HG03045 (cell line): ENCODE measurements at regions not wholly inside any gene's neighbourhood (a gene's known extent, or its start where the extent isn't known, plus 50 kb on each side); places are given as distances from the start of the nearest gene placed in this dataset.
"Not testable (repeated sequence)": the region's sequence is repeated elsewhere in the genome, so short reads cannot be mapped to it uniquely, and the experiment has no call there.

Experiments
- ATAC-seq: cut with Tn5 transposase; IDR thresholded peaks from one replicate; pipeline ENCODE4 v1.9.1; 2021; ENCODE audit warnings: mild to moderate bottlenecking, moderate library complexity; ENCODE audit not compliant: unreplicated experiment

DNA sequence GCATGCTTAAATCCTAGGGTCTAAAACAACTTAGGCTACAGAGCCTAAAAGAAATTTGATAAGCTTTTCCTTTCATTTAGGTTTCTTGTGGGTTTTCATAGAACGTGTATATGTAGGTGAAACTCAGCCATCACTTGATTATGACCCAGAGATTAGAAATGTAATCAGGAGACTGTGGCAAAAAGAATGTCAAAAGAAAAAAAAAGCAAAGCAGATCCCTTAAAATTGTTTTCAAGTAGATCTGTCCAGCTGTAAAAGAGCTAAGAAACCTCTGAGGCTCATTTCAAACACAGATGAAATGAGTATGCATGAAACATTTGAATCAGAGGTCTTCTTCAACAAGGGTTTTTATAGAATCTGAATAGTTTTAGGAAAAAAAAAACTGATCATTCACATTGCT lies 341.3 kb upstream of the PRDM1 start:
- no peak for ATAC-seq

DNA sequence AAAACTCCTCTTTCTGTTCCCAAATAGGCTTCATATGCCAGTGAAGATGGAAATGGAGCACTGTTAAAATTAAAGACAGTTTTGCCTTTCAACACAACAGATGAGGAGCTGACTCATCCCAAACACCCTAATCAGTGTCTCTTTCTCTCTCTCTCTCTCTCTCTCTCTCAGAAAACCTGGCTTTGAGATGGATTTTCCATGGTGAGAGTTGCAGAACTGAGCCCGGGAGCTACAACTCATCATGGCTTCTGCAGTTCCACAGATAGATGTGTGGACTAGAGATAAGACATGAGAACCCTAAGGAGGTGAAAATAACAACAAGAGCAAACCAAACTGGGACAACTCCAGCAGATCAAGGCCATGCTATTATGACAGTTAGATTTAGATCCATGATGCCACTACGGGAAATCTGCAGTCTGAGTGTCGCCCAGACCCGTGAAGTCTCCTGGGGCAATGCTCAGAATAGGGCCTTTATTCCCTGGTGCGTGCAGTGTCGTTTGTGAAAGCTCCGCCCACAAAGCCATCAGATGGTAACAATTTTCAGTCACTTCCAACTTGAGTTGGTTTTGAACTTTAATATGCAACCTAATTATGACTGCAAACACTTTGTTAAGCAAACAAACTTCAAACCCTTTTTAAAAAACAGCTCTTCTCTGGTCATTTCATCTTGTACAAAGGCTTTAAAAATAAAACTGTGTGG lies 338.2 kb upstream of the PREP start:
- no peak for ATAC-seq

DNA sequence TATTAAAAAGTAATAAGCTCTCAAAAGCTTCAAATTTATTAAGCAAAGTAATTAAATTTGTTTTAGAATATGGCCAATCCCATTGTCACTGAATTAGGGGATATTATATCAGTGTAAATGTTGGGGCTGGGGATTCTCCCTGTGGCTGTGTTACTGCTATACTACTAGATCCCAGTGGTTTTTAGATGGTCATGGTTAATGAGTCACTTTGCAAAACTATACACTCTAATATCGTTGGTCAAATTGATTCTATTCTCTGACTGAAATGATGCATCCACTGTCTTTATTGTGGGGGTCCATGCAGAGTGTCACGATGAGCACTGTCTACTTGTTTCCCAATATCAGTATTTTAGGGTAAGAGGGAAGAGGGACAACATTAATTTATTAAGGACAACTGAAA lies 336.9 kb upstream of the PREP start:
- ATAC-seq = no peak

DNA sequence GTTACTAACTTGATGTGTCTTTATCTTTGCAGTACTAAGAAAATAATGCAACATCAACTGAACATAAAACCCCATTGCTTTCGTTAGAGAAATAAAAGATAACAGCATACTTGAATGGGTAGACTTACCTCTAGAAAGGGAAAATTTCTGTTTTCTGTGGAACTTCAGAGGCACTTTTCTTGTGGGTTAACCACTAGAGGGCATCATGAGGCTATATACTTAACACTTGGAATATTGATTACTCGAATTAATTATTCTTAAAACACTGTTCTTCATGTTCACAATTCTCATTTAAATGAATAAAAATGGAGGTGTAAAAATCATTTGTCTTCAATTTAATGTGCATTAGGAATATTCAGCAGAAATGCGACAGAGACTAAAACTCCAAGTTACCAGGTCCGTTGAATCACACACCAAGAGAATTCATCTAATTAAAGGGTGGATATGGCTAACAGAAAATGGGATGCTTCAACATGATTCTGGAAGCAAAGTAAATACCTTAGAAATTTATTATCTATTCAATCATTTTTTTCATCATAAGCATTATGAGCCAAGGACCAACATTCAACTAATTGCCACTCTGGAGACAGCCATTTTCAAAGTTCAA lies 330.8 kb upstream of the PREP start:
- ATAC-seq = no peak

DNA sequence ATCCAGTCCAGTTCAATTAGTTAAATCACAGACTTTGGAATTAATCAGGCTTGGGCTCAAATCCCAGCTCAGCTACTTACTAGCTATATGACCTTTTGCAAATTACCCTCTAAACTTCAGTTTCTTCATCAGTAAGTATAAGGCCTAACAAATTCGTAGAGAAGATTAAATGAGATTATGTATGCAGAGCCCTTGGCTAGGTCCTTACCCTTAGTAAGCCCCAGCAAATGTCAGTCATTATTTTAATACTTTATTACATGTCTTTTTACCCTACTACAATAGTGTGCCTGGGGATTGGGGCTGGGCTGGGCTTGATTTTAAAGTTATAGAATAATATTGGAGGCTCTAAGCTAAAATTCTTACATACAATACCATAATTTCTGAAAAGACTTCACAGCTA lies 326.1 kb upstream of the PREP start:
- no peak for ATAC-seq

DNA sequence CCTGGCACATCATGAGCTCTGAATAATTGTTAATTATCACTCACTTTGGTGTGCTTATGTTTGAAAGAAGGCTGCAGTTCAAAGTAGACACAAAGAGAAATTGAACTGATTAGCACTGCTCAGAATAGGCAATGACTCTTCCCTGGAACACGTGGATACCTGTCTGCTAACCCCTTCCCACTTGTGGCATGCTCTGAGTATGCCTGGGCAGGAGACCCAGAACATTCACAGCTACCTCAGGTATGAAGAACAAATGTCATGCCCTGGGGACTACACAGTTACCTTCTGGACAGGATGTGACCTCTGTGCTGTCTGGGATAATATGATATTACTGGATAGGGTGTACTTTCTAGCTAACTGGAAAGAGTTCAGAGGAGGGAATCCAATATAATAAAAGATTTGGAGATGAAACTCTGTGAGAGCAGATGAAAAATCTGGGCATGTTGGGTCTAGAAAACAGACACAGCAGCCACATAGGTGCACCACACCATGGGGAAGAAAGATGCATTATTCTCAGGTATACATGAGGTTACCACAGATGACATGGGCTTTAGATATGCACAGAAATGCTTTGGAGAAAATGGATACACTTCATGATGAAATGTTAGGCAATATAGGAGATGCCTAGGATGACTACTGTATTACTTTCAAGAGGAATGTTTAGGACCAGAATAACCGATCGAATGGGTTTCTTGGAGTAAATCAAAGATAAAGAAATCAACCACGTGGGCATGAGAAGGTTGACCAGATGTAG lies 324.2 kb upstream of the PREP start:
- no peak for ATAC-seq

DNA sequence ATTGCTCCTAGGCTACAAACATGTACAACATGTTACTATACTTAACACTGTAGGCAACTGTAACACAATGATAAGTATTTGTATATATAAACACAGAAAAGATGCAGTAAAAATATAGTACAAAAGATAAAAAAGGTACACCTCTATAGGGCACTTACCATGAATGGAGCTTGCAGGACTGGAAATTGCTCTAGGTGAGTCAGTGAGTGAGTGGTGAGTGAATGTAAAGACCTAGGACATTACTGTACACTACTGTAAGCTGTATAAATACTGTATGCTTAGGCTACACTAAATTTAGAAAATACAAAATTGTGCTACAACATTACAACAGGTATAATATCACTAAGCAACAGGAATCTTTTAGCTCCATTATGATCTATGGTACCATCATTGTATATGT lies 312.0 kb upstream of the PREP start:
- ATAC-seq = no peak

DNA sequence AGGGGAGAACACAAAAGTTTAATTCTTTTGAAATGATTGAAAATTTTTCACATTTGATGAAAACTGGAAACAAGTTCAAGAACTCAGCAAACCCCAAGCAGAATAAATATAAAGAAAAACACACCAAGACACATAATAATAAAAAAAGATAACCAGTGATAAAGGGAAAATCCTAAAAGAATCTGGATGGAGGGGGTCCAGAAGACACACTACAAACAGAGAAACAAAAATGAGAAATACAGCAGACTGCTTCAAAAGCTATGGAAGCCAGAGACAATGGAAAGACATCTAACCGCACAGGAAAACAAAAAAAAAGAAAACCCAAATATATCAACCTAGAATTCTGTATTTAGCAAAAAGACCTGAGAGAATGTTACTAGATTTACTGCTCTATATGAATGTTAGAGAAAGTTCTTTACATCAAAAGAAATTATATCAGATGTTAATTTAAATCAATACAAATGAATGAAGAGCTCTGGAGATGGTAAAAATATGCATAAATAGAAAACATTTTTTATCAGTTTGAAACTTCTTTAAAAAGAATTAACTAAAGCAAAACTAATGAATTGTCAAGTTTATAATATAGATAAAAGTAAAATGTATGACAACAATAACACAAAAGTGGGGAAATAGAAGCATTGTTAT lies 310.7 kb upstream of the PREP start:
- no peak for ATAC-seq

DNA sequence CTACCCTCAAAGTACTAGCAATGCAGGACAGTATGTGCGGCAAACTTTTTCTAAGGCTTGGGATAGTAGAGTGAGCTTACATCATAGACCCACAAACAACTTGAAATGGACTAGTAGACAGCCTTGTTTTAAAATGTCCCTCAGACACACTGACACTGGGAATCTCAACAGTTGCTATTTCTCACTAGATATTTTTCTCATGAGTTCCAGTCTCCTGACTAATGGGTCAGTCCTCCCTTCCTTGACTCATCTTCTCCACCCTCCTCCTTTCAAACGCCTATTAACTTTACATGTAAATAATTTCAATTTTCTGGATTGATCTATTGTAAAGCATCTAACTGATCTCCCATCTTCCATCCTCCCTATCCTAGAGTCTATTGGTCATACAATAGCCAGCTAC lies 308.3 kb upstream of the PREP start:
- ATAC-seq = no peak

DNA sequence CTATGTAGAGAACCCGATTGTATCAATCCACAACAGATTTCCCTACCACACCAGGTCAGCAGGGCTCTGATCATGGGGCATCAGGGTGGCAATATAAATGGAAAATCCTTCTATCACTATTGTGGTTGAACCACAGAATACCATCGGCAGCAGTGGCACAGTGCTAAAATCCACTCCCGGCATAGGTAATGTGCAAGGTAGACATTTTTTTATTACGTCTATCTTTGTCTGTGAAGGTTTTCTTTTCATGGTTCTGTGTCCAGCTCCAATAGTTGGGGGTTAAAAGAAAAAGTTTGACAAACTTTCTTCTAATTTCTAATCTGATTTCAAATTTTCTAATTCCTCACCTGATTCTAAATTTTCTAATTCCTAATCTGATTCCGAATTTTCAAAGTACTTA lies 302.7 kb upstream of the PREP start:
- no peak for ATAC-seq

DNA sequence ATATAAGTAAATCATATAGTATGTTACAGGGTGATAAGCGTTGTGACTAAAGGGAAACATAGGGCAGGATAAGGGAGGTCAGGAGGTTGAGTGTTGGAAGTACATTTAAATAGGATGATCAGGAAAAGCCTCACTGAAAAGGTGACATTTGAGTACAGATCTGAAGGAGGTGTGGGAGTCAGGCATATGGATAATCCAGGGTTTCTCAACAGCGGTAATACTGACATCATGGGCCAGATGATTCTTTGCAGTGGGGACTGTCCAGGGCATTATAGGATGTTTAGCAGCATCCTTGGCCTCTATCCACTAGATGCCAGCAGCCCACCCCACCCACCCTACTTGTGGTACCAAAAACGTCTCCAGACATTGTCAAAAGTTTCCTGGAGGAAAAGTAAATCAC lies 292.6 kb upstream of the PREP start:
- no peak for ATAC-seq

DNA sequence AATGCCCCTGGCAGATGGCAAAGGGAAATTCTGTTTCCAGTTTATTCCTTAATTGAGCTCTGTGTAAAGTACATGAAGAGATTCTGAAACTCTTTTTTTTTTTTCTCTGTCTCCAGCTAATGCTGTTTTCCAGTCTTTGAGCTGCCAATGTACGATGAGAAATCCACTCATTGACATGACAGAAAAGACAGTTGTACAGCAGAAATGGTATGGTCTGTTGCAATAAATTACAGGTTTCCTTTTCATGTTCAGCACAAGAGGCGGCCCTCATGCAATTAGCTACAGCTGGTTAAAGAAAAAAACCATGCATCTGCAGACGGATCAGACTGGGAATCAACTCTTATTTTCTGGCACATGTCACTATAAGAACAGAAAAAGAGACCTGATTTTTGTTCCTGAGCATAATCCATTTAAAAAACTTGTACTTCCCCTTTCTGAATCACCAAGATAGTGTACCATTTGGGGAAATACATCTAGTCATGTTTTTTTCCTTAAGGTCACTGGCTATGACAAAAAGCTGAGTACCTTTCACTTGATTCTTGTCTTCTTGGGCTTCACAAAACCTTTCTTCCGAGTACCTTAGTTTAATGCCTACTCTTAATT lies 289.8 kb upstream of the PREP start:
- no peak for ATAC-seq

DNA sequence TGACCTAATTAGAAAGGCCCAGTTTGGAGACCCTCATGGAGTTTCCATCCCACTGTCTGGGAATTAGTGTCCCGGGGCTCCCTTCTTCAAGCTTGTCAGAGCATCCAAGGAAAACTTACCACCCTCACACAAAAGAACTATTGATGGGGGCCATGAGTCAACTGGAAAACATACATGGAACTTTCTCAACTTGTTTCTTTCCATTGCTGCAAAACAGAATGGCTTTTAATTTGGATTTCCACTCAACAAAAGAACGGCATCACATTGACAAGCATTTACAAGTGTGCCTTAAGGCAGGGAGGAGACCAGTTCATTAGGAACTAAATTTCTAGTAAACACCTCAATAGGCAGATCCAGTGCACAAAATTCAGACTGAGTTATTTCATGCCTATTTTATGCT lies 289.1 kb upstream of the PREP start:
- ATAC-seq = no peak

DNA sequence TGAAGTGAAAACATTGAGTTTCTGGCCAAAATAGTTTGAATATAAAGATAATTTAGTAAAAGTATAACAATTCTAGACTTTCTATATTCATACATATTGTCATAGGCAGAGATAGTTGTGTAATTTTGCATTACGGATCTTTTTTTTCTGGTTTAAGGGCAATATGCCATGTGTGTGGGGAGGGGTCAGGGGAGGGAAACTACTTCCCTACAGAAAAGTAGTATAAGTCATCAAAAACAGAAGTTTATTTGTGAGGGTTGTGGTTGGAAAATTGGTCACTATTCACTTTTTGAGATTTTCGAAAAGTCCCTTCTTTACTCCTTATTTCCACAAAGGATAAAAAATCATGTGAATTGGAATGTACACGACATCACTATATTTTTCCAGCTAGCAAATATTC lies 288.2 kb upstream of the PREP start:
- ATAC-seq = no peak

DNA sequence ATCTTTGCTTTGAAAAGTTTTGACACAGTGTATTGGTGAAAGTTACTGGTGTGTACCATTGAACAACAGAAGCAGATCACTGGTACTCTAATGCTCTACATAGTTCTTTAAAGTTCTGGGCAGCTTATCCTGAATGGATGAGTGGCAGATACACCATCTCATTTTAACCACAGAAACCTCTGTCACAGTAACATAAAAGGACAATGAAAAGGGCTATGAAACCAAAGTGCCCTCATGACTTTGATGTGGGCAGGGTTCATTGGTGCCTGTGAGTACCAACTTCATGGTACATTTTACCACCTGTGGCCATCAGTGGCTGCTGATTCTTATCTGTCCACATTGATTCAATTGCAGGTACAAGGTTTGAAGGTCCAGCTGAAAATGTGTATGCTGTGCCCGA lies 285.7 kb upstream of the PREP start:
- ATAC-seq = no peak

DNA sequence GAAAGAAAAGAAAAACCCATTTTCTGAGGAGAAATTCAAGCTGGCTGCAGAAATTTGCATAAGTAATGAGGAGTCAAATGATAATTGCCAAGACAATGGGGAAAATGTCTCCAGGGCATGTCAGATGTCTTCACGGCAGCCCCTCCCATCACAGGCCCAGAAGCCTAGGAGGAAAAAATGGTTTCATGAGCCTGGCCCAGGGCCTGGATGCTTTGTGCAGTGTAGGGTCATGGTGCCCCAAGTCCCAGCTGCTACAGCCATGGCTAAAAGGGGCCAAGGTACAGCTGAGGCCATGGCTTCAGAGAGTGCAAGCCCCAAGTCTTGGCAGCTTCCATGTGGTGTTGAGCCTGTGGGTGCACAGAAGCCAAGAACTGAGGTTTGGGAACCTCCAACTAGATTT lies 283.9 kb upstream of the PREP start:
- not testable (repeated sequence) for ATAC-seq

DNA sequence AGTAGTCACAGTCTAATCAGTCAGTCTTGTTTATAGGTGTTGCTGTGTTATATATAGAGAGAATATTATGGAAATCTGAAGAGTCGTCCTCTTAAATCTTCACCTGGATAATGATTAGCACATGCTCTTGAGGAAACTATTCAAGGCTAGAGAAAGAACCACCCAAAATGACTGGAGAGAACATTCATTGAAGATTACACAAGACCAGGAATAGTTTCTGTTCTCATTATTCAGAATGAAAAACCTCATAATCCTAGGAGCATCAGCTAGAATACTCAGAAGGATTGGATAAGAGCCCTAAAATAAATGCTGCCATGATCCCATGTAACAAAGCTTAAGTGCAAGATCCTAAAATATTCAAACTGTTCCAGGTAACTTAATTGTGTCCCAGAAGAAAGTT lies 278.2 kb upstream of the PREP start:
- no peak for ATAC-seq

DNA sequence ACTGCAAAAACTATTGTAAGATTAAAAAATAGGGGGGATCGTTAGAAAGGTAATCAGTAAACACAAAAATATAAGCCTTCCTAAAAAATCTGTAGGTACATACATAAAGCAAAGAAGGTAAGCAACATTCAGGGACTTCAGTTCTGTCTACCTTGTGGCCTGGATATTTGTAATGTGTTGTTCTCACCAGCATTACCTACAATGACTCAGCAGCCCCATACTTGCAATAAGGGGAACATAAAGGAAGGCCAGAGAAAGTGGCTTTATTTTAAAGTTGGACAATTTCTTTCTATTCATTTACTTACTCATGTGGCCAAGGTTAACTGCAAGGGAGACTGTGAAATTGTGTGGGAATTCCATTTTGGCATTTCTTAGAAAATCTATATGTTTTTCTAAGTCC lies 277.2 kb upstream of the PREP start:
- no peak for ATAC-seq

DNA sequence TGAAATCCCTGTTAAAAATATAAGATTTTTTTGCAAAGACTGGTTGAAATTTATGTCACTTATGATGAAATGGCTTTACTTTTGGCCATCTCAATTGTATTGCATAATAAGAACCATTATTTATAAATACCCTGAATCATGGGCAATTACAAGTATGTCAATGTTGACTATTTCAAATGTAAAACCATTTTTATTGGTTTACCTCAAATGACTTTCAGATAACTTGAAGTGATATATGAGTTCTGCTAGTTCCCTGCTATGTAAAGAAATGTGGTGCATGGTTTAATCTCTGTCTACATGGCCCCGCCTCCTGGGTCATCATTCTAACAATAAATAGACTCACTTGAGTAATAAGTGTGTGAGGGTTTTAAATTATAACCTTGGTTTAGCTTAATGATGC lies 275.6 kb upstream of the PREP start:
- no peak for ATAC-seq

DNA sequence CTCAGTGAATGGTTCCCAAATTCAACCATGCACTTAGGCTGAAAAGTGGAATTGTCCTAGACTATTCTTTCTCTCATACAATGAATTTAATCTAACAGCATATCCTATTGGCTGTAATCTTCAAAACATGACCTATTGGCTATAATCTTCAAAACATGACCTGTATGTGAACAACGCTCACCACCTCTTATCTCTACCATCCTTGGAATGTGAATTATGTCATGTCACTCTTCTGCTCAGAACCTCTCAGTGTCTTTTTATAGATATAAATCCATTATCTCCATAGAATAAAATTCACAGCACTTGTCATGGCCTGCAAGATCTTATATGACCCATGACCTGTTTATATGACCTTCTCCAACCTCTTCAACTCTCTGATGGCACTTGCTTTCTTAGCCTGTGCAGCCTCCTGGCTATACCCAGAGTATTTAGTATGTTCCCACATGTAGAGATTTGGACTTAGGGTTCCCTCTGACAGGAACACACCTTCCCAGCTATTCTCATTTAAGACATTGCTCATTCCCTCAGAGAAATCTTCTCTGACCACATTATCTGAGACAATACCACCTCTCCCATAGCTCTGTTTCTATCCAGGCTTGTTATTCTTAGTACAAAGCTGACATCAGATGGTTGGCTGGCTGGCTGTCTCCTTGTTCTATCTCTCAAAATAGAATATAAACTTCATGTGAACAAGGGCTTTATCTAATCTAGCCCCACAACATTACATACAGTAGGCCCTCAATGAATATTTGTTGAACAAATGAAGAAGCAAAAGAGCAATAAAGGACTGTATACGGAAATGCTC lies 275.0 kb upstream of the PREP start:
- ATAC-seq = no peak

DNA sequence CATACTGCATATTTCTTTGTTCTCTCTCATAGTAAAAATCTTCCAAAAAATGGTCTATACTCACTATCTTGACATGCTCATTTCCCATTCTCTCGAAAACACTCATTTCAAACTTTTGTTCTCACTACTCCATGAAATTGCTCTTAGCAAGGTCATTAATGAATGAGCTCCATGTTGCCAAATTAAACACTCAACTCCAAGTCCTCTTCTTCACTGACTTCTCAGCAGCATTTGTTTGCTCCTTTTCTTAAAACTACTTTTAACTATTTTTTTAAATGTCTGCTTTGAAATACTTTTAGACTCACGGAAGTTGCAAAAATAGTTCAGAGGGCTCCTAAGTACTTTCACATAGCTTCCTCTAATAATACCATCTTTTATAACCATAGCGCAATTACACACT lies 274.0 kb upstream of the PREP start:
- ATAC-seq = no peak
